GM13977 (cell line): ENCODE measurements at regions not wholly inside any gene's neighbourhood (a gene's known extent, or its start where the extent isn't known, plus 50 kb on each side); places are given as distances from the start of the nearest gene placed in this dataset.

Source experiments
- DNase-seq: peaks from one replicate; pipeline ENCODE4 v3.0.0; 2012; ENCODE audit warnings: low spot score
- CTCF ChIP-seq: IDR thresholded peaks from 2 replicates; pipeline ENCODE4 v1.5.1; 2012; ENCODE audit warnings: mild to moderate bottlenecking, control low read depth; ENCODE audit not compliant: insufficient read depth; ENCODE audit errors: extremely low read depth, missing control alignments
- in situ Hi-C: fragments of 300-500 bp; cut with MboI; formaldehyde crosslinking; loops from one replicate; pipeline ENCODE4 v1.12.0; 2022; ENCODE audit warnings: low sequenced_read_pairs, low pct_unique_long_range_greater_than_20kb, mixed read lengths, inconsistent platforms; ENCODE audit not compliant: unreplicated experiment

GRCh38 chr7:42534441-42534840 lies 297.4 kb upstream of the GLI3 start:
- no peak for TF ChIP-seq CTCF
- in situ Hi-C loops, result no loop called here
- no peak for DNase-seq

GRCh38 chr7:42527004-42527403 lies 290.0 kb upstream of the GLI3 start:
- DNase-seq, result no peak
- no peak for TF ChIP-seq CTCF
- in situ Hi-C loops, result no loop called here

GRCh38 chr7:42522227-42522991 lies 285.4 kb upstream of the GLI3 start:
- no peak for DNase-seq
- TF ChIP-seq CTCF, result no peak
- in situ Hi-C loops, result no loop called here

- in situ Hi-C loops, result no loop called here
- DNase-seq, result no peak
- TF ChIP-seq CTCF, result no peak
Measured at GRCh38 chr7:42511027-42511426, 274.0 kb upstream of the GLI3 start.

GRCh38 chr7:42506097-42506496 lies 269.1 kb upstream of the GLI3 start:
- in situ Hi-C loops, result no loop called here
- DNase-seq, result no peak
- no peak for TF ChIP-seq CTCF

- no peak for TF ChIP-seq CTCF
- in situ Hi-C loops, result no loop called here
- DNase-seq, result no peak
Measured at GRCh38 chr7:42502022-42502421, 265.0 kb upstream of the GLI3 start.
